NCI-H1092 treated with DMSO at 0.1 percent for 48 hours (cell line): ENCODE measurements at regions not wholly inside any gene's neighbourhood (a gene's known extent, or its start where the extent isn't known, plus 50 kb on each side); places are given as distances from the start of the nearest gene placed in this dataset.
"Not testable (repeated sequence)": the region's sequence is repeated elsewhere in the genome, so short reads cannot be mapped to it uniquely, and the experiment has no call there.

Experiments
- DNase-seq: peaks from one replicate; lab custom pipeline; 2025; lab: John Stamatoyannopoulos, UW

GRCh38 chr22:47325249-47325648 is 562.8 kb downstream of the TBC1D22A start:
- DNase-seq, result no peak

GRCh38 chr22:47324435-47324990 is 562.1 kb downstream of the TBC1D22A start:
- DNase-seq, result no peak

- no peak for DNase-seq
Measured at GRCh38 chr22:47323518-47323917, 561.1 kb downstream of the TBC1D22A start.

- DNase-seq, result peak; percentile 25
Measured at GRCh38 chr22:47322854-47323253, 560.4 kb downstream of the TBC1D22A start.

- no peak for DNase-seq
Measured at GRCh38 chr22:47320560-47320959, 558.1 kb downstream of the TBC1D22A start.

GRCh38 chr22:47318041-47318737 is 555.7 kb downstream of the TBC1D22A start:
- DNase-seq, result no peak

GRCh38 chr22:47315862-47316419 is 553.5 kb downstream of the TBC1D22A start:
- DNase-seq, result no peak

GRCh38 chr22:47310601-47311000 is 548.2 kb downstream of the TBC1D22A start:
- DNase-seq, result no peak

- DNase-seq, result no peak
Measured at GRCh38 chr22:47309946-47310345, 547.5 kb downstream of the TBC1D22A start.

- DNase-seq, result no peak
Measured at GRCh38 chr22:47309476-47309875, 547.0 kb downstream of the TBC1D22A start.

GRCh38 chr22:47308886-47309285 is 546.4 kb downstream of the TBC1D22A start:
- no peak for DNase-seq

- no peak for DNase-seq
Measured at GRCh38 chr22:47307822-47308221, 545.4 kb downstream of the TBC1D22A start.

- DNase-seq, result no peak
Measured at GRCh38 chr22:47307326-47307725, 544.9 kb downstream of the TBC1D22A start.

- no peak for DNase-seq
Measured at GRCh38 chr22:47304854-47305253, 542.4 kb downstream of the TBC1D22A start.

GRCh38 chr22:47304191-47304831 is 541.9 kb downstream of the TBC1D22A start:
- DNase-seq, result no peak

- DNase-seq, result no peak
Measured at GRCh38 chr22:47303161-47303890, 540.9 kb downstream of the TBC1D22A start.

- DNase-seq, result not testable (repeated sequence)
Measured at GRCh38 chr22:47302587-47302986, 540.1 kb downstream of the TBC1D22A start.

GRCh38 chr22:47301820-47302475 is 539.5 kb downstream of the TBC1D22A start:
- DNase-seq, result no peak

- DNase-seq, result no peak
Measured at GRCh38 chr22:47300698-47301405, 538.4 kb downstream of the TBC1D22A start.

GRCh38 chr22:47299863-47300697 is 537.6 kb downstream of the TBC1D22A start:
- no peak for DNase-seq
